VCaP (cell line): ENCODE measurements at regions not wholly inside any gene's neighbourhood (a gene's known extent, or its start where the extent isn't known, plus 50 kb on each side); places are given as distances from the start of the nearest gene placed in this dataset.
A peak's percentile ranks its signal among the peaks of the same experiment; 100 is the strongest.

Experiments used
- H3K27ac ChIP-seq: fragments of 450-650 bp; 2 replicates; pipeline ENCODE4 v1.5.1; 2017
- TF ChIP-seq, protein P1 (sequence below): fragments of 450-650 bp; conservative IDR thresholded peaks from 2 replicates; pipeline ENCODE4 v1.5.1; 2017; ENCODE audit warnings: mild to moderate bottlenecking, moderate library complexity

GRCh38 chr14:25521616-25522015 is 471.7 kb upstream of the STXBP6 start:
- TF ChIP-seq, protein P1, sequence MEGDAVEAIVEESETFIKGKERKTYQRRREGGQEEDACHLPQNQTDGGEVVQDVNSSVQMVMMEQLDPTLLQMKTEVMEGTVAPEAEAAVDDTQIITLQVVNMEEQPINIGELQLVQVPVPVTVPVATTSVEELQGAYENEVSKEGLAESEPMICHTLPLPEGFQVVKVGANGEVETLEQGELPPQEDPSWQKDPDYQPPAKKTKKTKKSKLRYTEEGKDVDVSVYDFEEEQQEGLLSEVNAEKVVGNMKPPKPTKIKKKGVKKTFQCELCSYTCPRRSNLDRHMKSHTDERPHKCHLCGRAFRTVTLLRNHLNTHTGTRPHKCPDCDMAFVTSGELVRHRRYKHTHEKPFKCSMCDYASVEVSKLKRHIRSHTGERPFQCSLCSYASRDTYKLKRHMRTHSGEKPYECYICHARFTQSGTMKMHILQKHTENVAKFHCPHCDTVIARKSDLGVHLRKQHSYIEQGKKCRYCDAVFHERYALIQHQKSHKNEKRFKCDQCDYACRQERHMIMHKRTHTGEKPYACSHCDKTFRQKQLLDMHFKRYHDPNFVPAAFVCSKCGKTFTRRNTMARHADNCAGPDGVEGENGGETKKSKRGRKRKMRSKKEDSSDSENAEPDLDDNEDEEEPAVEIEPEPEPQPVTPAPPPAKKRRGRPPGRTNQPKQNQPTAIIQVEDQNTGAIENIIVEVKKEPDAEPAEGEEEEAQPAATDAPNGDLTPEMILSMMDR, result no peak
- H3K27ac ChIP-seq, result peak overlapping the region; percentile 82

DNA sequence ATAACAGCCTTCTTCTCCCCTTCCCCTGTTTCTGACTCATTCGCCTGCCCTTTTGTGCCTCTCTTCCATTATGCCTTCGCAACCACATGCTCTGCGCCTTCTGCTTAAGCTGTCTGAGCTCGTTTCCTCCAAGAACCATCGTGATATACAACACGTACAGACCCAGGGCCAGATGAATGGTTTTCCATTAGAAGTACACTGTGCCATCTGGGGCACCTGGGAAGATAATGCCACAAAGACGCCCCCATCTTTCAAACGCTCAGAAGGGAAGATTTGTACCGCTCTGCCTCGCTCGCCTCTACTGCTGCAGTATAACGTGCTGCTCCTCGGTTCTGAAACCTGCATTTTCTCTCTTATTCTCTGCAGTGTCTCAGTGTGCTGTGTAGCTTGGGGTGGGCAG is 470.9 kb upstream of the STXBP6 start:
- TF ChIP-seq, protein P1, result no peak
- peak overlapping the region; percentile 82 for H3K27ac ChIP-seq

GRCh38 chr14:25518364-25518763 is 468.4 kb upstream of the STXBP6 start:
- TF ChIP-seq, protein P1, result no peak
- no peak overlapping the region for H3K27ac ChIP-seq

DNA sequence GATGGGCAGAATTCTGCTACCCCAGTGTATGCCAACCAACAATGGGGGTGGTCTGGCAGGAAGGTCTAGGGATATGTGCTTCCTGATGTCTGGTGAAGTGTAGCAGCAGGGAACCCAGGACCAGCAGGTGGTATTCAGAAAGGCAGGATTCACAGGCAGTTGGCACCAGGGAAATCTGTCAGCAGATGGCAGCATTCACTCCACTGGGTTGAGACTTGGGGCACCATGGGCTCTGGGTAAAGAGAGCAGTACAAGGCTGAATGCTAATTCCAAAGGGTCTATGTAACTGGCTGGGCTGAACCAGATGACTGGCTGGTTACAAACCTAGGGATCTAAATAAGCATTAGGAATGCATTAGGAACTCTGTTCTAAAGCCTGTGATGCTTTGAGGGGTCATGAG is 466.9 kb upstream of the STXBP6 start:
- no peak overlapping the region for H3K27ac ChIP-seq
- TF ChIP-seq, protein P1, result no peak; the same call in 1 of the 2 replicates

- TF ChIP-seq, protein P1, result no peak
- peak overlapping the region; percentile 95 for H3K27ac ChIP-seq
Observed at GRCh38 chr14:25508845-25509244, 458.9 kb upstream of the STXBP6 start.

GRCh38 chr14:25501749-25502148 is 451.8 kb upstream of the STXBP6 start:
- TF ChIP-seq, protein P1, result no peak
- H3K27ac ChIP-seq, result no peak overlapping the region

- TF ChIP-seq, protein P1, result no peak
Observed at GRCh38 chr14:25488961-25489360, 439.0 kb upstream of the STXBP6 start.

GRCh38 chr14:25485381-25485780 is 435.4 kb upstream of the STXBP6 start:
- H3K27ac ChIP-seq, result no peak overlapping the region
- TF ChIP-seq, protein P1, result no peak

More at GRCh38 chr14:25488961-25489360, 439.0 kb upstream of the STXBP6 start:
- H3K27ac ChIP-seq, result no peak overlapping the region
